HG02884 (cell line): ENCODE measurements at regions not wholly inside any gene's neighbourhood (a gene's known extent, or its start where the extent isn't known, plus 50 kb on each side); places are given as distances from the start of the nearest gene placed in this dataset.

Experiments used
- ATAC-seq: cut with Tn5 transposase; IDR thresholded peaks from one replicate; pipeline ENCODE4 v1.9.1; 2021; ENCODE audit warnings: mild to moderate bottlenecking, moderate library complexity; ENCODE audit not compliant: unreplicated experiment

DNA sequence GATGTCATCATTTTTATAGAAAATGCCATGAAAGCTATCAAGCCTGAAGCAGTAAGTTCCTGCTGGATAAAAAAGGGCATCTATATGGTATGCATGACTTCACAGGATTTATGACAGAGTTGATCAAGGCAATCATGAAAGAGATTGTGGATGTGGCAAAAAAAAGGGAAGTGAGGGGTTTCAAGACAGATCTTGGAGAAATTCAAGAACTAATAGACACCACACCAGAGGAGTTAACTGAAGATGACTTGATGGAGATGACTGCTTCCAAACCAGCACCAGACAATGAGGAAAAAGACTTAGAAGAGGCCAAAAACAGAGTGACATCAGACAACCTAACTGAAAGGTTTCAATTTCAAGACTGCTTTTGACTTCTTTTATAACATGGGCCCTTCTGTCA, 691.1 kb upstream of the SLC10A2 start:
- no peak for ATAC-seq

DNA sequence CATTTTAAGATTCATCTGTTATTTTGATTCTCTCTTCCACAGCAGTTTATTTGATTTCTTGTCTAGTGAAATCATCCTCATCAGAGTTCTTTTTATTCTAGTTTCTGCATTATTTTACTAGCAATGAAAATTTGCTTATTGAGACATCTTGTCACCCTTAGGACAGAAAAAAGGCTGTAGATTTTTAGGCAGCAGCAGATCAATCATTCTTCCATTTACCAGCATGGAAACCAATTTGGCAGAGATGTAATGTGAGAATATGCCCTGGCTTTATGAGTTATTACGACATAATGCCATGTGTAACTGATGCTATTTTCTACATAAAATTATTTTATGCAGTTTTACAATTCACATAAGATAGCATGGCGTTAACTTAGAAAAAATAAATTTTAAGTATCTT, 688.6 kb upstream of the SLC10A2 start:
- no peak for ATAC-seq

GRCh38 chr13:103734837-103735236, 668.6 kb upstream of the SLC10A2 start:
- ATAC-seq, result no peak

- no peak for ATAC-seq
Measured at GRCh38 chr13:103731959-103732358, 665.7 kb upstream of the SLC10A2 start.

GRCh38 chr13:103730407-103730806, 664.2 kb upstream of the SLC10A2 start:
- ATAC-seq, result no peak

GRCh38 chr13:103726808-103727207, 660.6 kb upstream of the SLC10A2 start:
- ATAC-seq, result no peak

DNA sequence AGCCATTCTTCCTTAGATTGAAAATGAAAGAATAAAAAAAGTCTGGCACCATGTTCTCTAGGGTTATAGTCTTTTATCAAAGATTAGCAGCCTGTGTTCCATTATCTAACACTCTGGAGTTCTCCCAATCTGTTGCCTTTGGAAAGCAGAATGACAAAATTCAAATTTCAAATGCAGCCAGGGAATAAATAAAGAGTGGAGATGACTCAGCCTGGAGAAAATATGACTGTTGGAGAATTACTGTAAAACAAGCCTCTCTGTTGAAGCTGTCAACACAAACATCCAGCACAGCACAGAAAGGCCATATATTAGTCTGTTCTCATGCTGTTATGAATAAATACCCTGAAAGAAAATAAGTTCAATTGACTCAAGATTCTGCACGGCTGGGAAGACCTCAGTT, 650.5 kb upstream of the SLC10A2 start:
- ATAC-seq, result no peak

GRCh38 chr13:103715335-103715734, 649.1 kb upstream of the SLC10A2 start:
- ATAC-seq, result no peak

DNA sequence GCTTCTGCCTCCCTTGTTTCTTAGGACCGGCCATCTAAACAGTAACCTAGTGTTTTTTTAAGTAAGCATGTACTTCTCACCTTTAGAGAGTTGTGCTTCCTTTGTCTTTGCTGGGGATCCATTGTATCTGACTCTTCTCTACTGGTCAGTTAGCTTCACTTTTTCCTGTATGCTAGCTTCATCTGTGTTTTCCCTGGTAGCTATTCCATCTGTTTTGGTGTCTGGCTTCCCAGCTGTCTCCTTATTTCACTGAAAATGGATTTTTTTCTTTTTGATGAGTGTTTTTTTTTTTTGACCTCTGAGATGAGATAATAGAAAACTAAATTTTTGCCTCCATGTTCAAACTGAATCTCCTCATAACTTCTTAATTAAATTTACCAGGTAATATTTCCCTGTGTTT, 637.0 kb upstream of the SLC10A2 start:
- ATAC-seq, result no peak

DNA sequence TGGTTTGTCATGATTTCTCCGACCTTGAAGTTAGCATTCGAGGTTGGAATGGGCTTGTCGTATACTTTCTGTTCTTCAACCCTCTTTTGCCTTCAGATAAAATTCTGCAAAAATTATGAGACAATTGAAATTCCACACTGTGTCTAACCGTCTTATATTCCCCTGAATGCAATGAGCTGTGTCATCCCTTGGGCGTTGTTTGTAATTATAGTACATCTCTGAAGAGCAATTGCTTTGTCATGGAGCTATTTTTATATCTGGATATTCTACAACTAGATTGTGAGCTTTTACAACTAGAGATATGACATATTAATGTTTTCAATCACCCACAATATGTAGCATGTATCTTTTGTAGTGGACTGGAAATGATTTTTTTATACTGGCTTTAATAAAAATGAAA, 631.8 kb upstream of the SLC10A2 start:
- ATAC-seq, result no peak

- ATAC-seq, result no peak
Measured at GRCh38 chr13:103695320-103695719, 629.1 kb upstream of the SLC10A2 start.

DNA sequence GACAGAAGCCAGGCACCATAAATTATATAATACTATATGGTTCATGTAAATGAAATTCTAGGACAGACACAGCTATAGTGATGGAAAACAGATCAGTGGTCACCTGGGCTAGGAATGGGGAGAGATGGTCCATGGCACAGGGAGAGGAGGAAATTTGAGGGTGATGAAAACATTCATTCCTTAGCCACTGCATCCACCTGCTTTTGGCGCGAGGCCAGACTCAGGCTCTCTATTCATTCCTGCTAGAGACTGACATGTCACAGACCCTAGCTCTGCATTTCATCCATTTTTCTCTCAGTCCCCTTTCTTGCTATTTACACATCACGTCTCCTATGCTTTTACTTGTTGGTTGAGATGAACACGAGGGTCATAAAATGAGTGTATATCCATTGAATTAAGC, 628.3 kb upstream of the SLC10A2 start:
- no peak for ATAC-seq

- no peak for ATAC-seq
Measured at GRCh38 chr13:103694033-103694432, 627.8 kb upstream of the SLC10A2 start.

GRCh38 chr13:103692442-103692841, 626.2 kb upstream of the SLC10A2 start:
- ATAC-seq, result no peak

- ATAC-seq, result no peak
Measured at GRCh38 chr13:103676329-103676728, 610.1 kb upstream of the SLC10A2 start.

DNA sequence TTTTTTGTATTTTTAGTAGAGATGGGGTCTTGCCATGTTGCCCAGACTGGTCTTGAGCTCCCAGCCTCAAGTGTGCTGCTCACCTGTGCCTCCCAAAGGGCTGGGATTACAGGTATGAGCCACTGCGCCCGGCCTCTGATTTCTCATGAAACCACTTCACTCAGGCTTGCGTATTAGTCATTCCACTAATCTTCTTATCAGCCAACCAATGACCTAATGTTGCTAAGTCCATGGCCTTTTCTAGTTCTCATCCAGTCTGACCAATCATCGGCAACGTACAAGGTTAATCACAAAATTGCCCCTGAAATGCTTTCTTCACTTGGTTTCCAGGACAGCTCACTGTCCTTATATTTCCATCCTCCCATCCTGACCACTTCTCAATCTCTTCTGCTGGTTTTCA, 605.3 kb upstream of the SLC10A2 start:
- no peak for ATAC-seq

DNA sequence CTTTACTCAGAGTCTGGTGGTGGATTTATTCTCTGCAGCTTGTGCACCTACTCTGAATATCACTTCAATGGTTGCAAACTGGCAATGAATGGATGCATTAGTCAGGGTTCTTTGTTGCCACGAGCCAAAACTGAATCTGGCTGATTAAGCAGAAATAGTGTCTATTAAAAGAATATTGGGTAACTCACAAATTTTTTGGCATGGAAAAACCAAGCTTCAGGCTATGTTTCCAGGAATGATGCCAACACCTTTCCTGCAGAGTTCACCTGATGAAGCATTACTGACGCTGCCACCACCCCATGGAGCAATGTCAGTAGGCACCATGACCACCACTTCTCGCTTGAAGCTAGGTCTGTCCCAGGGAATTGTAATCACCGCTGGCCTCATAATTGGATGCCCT, 597.8 kb upstream of the SLC10A2 start:
- no peak for ATAC-seq

DNA sequence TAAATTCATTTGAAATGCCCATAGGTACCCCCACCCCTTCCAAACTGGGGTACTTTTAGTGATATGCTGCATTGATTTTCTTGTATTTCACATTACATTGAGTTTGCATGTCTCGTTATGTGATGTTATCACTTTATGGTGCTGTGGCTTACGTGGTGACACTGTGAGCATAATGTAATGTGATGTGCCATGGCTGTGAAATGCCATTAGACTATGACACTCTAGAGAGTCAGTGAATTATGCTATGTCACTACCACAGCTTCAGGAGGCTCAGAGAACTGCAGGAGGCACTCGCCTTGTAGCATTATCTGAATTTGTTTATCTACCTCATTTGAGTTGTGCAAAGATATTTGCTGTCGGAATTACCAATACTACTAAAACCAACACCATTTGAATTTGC, 590.1 kb upstream of the SLC10A2 start:
- no peak for ATAC-seq

DNA sequence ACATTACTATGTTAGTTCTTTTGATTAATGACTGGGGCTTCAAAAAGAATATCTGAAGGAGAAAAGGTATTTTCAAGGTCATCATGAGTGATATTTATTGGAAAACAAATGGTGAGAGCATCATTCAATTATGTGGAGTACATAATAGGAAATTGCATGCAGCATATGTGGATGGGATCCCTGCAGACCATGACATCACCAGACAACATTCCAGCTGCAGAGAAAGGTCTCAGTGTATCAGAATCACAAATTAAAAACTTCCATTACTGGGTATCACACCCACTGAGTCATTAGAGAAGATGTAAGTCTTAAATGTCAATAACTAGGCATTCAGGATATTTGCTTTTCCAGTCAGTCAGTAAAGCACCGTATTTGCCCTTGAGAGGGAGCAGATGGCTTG, 574.4 kb upstream of the SLC10A2 start:
- no peak for ATAC-seq

DNA sequence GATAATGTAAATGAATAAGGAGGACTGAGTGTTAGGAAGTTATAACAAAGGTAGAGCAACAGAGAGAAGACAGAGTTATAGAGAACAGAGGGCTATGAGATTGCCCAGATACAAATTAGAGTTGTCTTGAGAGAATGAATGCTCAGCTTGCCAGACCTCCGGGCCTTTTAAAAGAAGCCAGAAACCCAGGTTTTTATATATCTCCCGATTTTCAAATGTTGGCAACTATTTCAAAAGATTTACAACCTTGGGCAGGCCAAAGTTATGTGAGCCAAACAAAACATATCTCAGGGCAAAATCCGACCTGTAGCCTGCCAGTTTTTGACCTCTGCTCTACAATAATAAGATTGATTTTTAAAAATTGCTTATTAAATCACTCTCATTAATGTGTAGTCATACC, 573.1 kb upstream of the SLC10A2 start:
- ATAC-seq, result no peak

DNA sequence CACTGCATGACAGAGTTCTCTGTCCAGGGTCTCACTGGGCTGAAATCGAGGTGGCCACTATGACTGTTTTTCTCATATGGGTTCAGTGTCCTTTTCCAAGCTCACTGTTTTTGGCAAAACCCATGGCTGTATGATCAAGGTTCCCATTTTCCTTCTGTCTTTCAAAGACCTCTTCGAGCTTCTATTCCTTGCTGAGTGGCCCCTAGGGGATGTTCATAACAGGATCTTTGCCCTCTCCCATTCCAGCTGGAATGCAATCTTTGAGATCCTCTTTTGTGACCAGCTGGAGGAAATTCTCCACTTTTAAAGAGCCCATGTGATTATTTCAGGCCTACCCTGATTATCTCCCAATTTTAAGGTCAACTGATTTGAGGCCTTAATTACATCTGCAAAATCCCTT, 572.5 kb upstream of the SLC10A2 start:
- no peak for ATAC-seq

DNA sequence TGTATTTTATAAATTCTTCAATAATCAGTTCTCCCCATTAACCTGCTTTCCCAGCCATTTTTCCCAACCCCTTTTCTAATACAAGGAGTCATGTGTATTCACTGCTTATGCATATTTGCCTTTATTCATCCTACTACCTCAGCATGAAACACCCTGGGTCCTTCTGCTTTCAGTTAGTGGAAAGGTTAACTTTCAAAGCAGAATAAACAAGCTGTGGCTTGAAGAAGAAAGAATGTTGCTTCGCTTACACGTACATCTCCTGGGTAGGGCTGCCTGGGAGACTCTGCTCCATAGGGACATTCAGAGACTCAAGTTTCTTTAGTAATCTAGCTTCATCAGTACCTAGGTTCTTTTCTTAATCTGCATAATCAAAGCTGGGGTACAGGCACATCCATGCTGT, 567.8 kb upstream of the SLC10A2 start:
- ATAC-seq, result no peak

DNA sequence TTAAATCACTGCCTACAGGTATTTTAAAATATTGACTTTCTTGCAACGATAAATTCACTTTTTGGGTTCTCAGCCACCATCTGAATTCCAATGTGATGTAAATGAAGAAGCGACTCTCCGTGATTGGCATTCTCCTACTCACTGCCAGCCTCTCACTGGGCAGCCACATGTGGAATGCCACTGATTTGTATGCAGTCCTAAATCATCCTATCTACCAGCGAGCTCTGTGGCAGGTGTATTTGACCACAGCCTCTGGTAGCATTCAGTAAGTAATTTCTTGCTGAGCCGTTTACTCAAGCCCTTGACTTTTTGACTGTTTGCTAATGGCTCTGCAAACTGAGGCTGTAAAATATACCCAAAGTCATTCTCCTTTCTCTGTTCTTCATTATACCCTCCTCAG, 559.0 kb upstream of the SLC10A2 start:
- no peak for ATAC-seq

GRCh38 chr13:103618151-103618550, 551.9 kb upstream of the SLC10A2 start:
- no peak for ATAC-seq
